ENCODE measurements at regions not wholly inside any gene's neighbourhood (a gene's known extent, or its start where the extent isn't known, plus 50 kb on each side); places are given as distances from the start of the nearest gene placed in this dataset.

DNA sequence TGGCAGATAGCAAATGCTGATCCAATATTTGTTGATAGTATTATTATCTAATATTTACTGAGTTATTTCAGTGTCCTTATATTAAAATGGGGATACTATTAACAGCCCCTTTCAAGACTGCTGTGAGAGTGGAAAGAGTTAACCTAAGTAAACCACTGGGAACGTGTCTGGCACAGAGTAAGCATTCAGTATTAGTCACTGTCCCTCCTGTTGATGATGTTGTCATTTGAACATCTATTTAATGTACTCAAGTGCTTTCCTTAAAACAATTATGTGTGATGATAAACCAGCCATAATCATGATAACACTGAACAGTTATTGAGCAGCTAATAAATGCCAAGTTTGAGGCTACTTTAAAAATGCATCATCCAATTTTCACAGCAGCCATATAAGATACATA is 135.7 kb upstream of the XYLT1 start:
- TF ChIP-seq EZH2phosphoT487 (IDR thresholded peaks at IDR 0.05; ENCODE audit: low read length) = no peak
- TF ChIP-seq, protein P1, sequence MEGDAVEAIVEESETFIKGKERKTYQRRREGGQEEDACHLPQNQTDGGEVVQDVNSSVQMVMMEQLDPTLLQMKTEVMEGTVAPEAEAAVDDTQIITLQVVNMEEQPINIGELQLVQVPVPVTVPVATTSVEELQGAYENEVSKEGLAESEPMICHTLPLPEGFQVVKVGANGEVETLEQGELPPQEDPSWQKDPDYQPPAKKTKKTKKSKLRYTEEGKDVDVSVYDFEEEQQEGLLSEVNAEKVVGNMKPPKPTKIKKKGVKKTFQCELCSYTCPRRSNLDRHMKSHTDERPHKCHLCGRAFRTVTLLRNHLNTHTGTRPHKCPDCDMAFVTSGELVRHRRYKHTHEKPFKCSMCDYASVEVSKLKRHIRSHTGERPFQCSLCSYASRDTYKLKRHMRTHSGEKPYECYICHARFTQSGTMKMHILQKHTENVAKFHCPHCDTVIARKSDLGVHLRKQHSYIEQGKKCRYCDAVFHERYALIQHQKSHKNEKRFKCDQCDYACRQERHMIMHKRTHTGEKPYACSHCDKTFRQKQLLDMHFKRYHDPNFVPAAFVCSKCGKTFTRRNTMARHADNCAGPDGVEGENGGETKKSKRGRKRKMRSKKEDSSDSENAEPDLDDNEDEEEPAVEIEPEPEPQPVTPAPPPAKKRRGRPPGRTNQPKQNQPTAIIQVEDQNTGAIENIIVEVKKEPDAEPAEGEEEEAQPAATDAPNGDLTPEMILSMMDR (IDR thresholded peaks at IDR 0.05; ENCODE audit: low read length) = no peak

Data from MM.1S (cell line).